BE2C (cell line): ENCODE measurements at regions not wholly inside any gene's neighbourhood (a gene's known extent, or its start where the extent isn't known, plus 50 kb on each side); places are given as distances from the start of the nearest gene placed in this dataset.
A peak's percentile ranks its signal among the peaks of the same experiment; 100 is the strongest.

Experiments used
- DNase-seq: peaks from one replicate; pipeline ENCODE4 v3.0.0-alpha.2; 2020
- H3K27me3 ChIP-seq: fragments of 250-450 bp; sonication (Bioruptor Pico); 2 replicates; pipeline ENCODE4 v1.5.1; 2020; ENCODE audit warnings: mild to moderate bottlenecking
- H3K36me3 ChIP-seq: fragments of 250-450 bp; sonication (Bioruptor Pico); 2 replicates; pipeline ENCODE4 v1.5.1; 2020; ENCODE audit warnings: mild to moderate bottlenecking
- H3K4me1 ChIP-seq: fragments of 250-450 bp; sonication (Bioruptor Pico); 2 replicates; pipeline ENCODE4 v1.5.1; 2020
- H3K4me3 ChIP-seq: 2 replicates; pipeline ENCODE4 v1.5.1; 2011; ENCODE audit warnings: low read depth, low read length
- H3K9me3 ChIP-seq: fragments of 250-450 bp; sonication (Bioruptor Pico); 2 replicates; pipeline ENCODE4 v1.5.1; 2020
- TF ChIP-seq, protein P1 (sequence below): IDR thresholded peaks from 2 replicates; pipeline ENCODE4 v1.5.1; 2012; ENCODE audit warnings: mild to moderate bottlenecking, low read depth, low read length

DNA sequence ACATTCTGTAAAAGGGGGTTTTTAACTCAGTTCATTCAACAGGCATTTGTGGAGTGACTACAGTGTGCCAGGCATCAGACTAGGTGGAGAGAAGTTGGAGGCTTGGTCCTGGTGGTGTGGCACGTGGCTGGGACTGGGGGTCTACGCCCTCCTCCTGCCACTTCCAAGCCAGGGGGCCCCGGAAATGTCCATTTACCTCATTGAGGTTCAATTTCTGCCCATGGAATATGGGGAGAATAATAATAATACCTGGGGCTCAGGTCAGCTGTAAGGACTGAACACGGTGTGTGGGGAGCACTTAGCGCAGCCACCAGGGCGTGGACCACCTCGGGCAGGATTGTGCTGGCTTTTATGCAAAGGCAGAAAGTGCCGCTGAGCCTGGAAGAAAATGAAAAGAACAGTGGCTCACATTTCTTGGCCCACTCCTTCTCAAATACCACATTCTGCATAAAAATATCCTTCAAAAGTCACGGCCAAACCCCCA lies 229.4 kb downstream of the ANKRD60 start:
- Histone ChIP-seq H3K36me3 (no peaks in the 10 kb centered on the region), H3K4me3 (no peak overlapping the region), H3K4me1 (peaks cover 31% of the 10 kb centered on the region), H3K9me3 (no peaks in the 10 kb centered on the region), H3K27me3 (no peaks in the 10 kb centered on the region)
- no peak for DNase-seq
- TF ChIP-seq, protein P1, sequence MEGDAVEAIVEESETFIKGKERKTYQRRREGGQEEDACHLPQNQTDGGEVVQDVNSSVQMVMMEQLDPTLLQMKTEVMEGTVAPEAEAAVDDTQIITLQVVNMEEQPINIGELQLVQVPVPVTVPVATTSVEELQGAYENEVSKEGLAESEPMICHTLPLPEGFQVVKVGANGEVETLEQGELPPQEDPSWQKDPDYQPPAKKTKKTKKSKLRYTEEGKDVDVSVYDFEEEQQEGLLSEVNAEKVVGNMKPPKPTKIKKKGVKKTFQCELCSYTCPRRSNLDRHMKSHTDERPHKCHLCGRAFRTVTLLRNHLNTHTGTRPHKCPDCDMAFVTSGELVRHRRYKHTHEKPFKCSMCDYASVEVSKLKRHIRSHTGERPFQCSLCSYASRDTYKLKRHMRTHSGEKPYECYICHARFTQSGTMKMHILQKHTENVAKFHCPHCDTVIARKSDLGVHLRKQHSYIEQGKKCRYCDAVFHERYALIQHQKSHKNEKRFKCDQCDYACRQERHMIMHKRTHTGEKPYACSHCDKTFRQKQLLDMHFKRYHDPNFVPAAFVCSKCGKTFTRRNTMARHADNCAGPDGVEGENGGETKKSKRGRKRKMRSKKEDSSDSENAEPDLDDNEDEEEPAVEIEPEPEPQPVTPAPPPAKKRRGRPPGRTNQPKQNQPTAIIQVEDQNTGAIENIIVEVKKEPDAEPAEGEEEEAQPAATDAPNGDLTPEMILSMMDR = no peak

DNA sequence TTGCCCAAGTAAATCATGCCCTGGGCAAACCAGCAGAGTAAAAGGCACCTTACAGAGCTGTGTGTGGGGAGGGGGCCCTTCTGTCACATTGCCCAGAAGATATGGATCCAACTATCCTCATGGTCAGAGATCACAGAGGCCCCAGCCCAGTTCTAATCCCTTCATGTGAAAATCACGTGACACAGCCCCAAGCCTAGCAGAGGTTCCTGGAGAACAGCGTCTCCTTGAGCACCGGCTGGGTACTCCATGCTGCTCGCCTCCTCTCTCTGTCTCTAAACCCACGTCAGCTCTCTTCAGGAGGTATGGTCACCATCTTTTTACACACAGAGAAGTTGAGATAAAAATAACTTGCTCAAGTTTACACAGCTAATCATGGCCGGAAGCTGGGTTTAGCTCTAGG lies 230.2 kb downstream of the ANKRD60 start:
- Histone ChIP-seq H3K36me3 (no peaks in the 10 kb centered on the region), H3K4me3 (no peak overlapping the region), H3K27me3 (no peaks in the 10 kb centered on the region), H3K4me1 (peaks cover 34% of the 10 kb centered on the region), H3K9me3 (no peaks in the 10 kb centered on the region)
- TF ChIP-seq, protein P1 = 0 out of 2 replicates have a peak, but pooled peaks have one; percentile 11
- DNase-seq = no peak

DNA sequence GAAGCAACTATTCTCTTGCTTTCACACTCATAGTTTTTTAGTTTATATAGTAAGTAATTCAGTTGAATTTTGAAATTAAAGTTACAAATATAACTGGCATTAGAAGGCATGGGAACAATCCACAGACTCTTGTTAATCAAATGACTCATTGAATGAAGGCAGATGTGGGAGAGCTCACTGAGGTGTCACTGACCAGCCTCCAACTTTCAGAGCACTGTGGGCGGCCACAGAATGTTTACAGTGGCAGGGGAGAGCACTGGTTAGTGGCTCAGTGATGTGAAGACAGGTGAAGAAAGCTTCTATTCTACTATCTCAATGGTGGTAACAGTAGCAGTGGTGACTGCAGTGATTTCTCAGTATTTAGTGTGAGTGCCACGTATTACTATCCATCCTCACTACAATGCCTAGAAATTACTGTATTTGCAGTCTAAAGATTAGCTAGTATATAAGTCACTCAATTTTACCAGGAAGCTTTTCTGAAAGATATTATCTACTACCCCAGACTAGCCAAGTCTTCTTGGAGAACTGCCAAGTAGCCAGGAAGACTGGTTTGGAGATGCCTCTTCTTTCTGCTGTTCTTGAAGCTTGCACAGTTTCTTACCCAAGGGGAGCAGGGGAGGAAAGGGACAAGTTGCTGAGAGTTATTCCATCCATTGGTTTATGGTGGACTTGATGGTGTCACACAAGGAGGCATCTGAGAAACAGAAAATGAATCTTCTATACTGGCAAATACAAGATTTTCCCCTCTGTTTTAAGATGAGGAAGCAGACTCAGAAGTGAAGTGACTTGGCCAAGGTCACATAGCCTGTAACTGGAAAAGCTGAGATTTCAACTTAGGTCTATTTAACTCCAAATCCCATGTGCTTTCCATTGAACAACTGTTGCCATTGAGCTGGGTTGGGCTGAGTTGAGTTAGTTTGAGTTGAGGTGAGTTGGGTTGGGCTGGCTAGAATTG lies 231.2 kb downstream of the ANKRD60 start:
- no peaks in the 10 kb centered on the region for H3K9me3 ChIP-seq
- H3K36me3 ChIP-seq = no peaks in the 10 kb centered on the region
- H3K4me3 ChIP-seq = no peak overlapping the region
- H3K4me1 ChIP-seq = peaks cover 34% of the 10 kb centered on the region
- TF ChIP-seq, protein P1 = no peak
- DNase-seq = no peak
- H3K27me3 ChIP-seq = no peaks in the 10 kb centered on the region

DNA sequence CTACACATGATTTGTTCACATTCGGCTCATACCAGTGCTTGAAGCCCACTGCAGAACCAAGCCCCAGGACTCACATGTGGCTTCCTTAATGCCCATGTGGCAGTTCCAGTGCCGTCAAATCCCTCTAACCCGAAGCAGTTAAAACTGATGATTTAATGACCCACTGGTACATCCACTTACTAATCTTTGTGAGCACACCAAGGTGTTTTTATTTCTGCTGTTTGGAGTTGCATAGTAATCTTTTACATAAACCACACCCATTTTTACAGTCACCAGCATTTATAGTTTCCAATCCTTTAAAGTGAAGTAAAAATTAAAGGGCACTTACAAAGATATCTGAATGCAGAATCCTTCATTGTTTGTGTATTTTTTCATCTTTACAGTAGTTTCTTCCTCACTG lies 232.0 kb downstream of the ANKRD60 start:
- peaks cover 28% of the 10 kb centered on the region for H3K4me1 ChIP-seq
- no peaks in the 10 kb centered on the region for H3K9me3 ChIP-seq
- DNase-seq = no peak
- TF ChIP-seq, protein P1 = no peak
- H3K27me3 ChIP-seq = no peaks in the 10 kb centered on the region
- no peaks in the 10 kb centered on the region for H3K36me3 ChIP-seq
- H3K4me3 ChIP-seq = no peak overlapping the region

DNA sequence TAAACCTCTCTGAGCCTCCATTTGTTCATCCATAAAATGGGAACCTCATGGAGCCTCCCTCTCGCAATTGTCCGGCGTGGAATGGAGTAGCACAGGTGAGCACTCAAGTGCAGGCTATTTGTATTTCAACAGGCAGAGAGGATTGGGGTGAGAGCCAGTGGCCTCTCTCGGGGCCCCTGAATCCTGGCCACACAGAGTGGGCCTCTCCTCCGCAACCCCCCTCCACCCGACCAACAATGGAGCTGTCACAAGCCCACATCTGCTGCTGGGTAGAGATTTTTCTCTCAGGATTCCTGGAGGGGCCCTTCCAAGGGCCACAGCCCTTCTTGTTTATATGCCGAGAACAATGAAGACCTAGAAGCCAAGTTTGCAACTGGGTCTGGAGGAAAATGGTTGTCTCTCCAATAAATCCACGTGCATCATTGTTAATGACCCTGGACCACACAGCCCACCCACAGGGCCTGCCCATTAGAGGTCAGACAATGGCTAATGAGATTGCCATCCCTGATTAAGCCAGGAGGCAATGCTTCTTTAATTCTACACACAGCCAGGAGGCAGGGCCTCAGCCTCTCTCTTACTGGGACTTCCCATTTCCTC lies 233.0 kb downstream of the ANKRD60 start:
- H3K27me3 ChIP-seq = no peaks in the 10 kb centered on the region
- TF ChIP-seq, protein P1 = no peak

More for the DNA sequence above, 233.0 kb downstream of the ANKRD60 start:
- H3K36me3 ChIP-seq = no peaks in the 10 kb centered on the region
- H3K4me1 ChIP-seq = peaks cover 26% of the 10 kb centered on the region
- no peak overlapping the region for H3K4me3 ChIP-seq
- H3K9me3 ChIP-seq = no peaks in the 10 kb centered on the region
- DNase-seq = no peak
